HepG2 (cell line): ENCODE measurements at regions not wholly inside any gene's neighbourhood (a gene's known extent, or its start where the extent isn't known, plus 50 kb on each side); places are given as distances from the start of the nearest gene placed in this dataset.

ENCODE experiments used
- ATAC-seq: fragments of 200-7000 bp; cut with Tn5 transposase; 3 replicates; pipeline ENCODE4 v1.9.1; 2020; ENCODE audit warnings: mild to moderate bottlenecking, moderate library complexity
- BruUV-seq: library from RNA; stranded (reverse); fragments of 400-500 nt; replicated peaks from 2 replicates; lab custom pipeline; 2021; lab: Mats Ljungman, UMichigan
- CTCF ChIA-PET: fragments of 300-600 bp; formaldehyde crosslinking; extraction: SDS; loops from one replicate; lab custom pipeline; 2021; ENCODE audit warnings: low total read pairs, inconsistent platforms, low intra/inter-chr PET ratio; lab: Yijun Ruan, JAX
- POLR2A ChIA-PET: fragments of 350-600 bp; sonication (Branson Sonifier 250); formaldehyde crosslinking; loops from one replicate; lab custom pipeline; 2020; ENCODE audit warnings: antibody characterized with exemption, inconsistent platforms; lab: Yijun Ruan, JAX
- DNase-seq: peaks from one replicate; pipeline ENCODE4 v3.0.0-alpha.2; 2015; ENCODE audit warnings: low spot score
- FAIRE-seq: peaks from 3 replicates; lab custom pipeline; 2011; peaks lifted over from hg19 to GRCh38; lab: Jason Lieb, UNC
- H2AFZ ChIP-seq: one replicate; pipeline ENCODE4 v1.6.1; 2011; ENCODE audit warnings: low read length, inconsistent platforms
- H3K27ac ChIP-seq: fragments of 300-600 bp; 3 replicates; pipeline ENCODE4 v1.8.0; 2011; ENCODE audit warnings: mixed run types, mild to moderate bottlenecking, mixed read lengths, low read length, inconsistent platforms; ENCODE audit not compliant: insufficient read depth; ENCODE audit errors: extremely low read length
- H3K27me3 ChIP-seq, 2 experiments: fragments of 200-600 bp in 1 of 2; 2 replicates in 1 of 2; 3 replicates in 1 of 2; pipeline versions ENCODE4 v1.6.0 to v1.8.0; 2011; ENCODE audit warnings: low read length in 2 of 2, mild to moderate bottlenecking in 2 of 2, moderate library complexity in 2 of 2, inconsistent platforms in 1 of 2; ENCODE audit not compliant: insufficient read depth in 2 of 2, control insufficient read depth in 1 of 2
- H3K36me3 ChIP-seq, 2 experiments: fragments of 200-600 bp in 1 of 2; replicated peaks in 1 of 2; 2 replicates in 1 of 2; 3 replicates in 1 of 2; pipeline versions ENCODE4 v1.5.1 to v1.8.0; 2011; ENCODE audit warnings: low read length in 2 of 2, inconsistent platforms in 1 of 2; ENCODE audit not compliant: insufficient read depth in 2 of 2, control insufficient read depth in 1 of 2
- H3K4me1 ChIP-seq: 2 replicates; pipeline ENCODE4 v1.5.1; 2012; ENCODE audit warnings: low read length, inconsistent platforms; ENCODE audit not compliant: insufficient read depth
- H3K4me2 ChIP-seq: 2 replicates; pipeline ENCODE4 v1.6.0; 2011; ENCODE audit warnings: low read depth, low read length, inconsistent platforms
- H3K4me3 ChIP-seq, 3 experiments: fragments of 200-600 bp in 1 of 3; sonication (generic), shearing (Covaris generic) in 1 of 3; replicated peaks in 1 of 3; 2 replicates each; pipeline ENCODE4 v1.5.1; 2011 to 2016; ENCODE audit warnings: low read length in 3 of 3, inconsistent platforms in 2 of 3, low read depth in 2 of 3, mild to moderate bottlenecking in 2 of 3, control low read depth in 1 of 3, mixed read lengths in 1 of 3; ENCODE audit not compliant: insufficient read depth in 1 of 3
- H3K79me2 ChIP-seq: one replicate; pipeline ENCODE4 v1.6.1; 2011; ENCODE audit warnings: low read length, inconsistent platforms; ENCODE audit not compliant: insufficient read depth
- H3K9ac ChIP-seq: 2 replicates; pipeline ENCODE4 v1.6.0; 2011; ENCODE audit warnings: mild to moderate bottlenecking, low read depth, low read length, inconsistent platforms; ENCODE audit not compliant: insufficient read depth
- H3K9me3 ChIP-seq: 2 replicates; pipeline ENCODE4 v1.5.1; 2012; ENCODE audit warnings: mild to moderate bottlenecking, low read length
- H4K20me1 ChIP-seq: 2 replicates; pipeline ENCODE4 v1.6.0; 2011; ENCODE audit warnings: inconsistent platforms, mild to moderate bottlenecking, low read length, moderate library complexity; ENCODE audit not compliant: insufficient read depth
- CEBPG ChIP-seq: IDR thresholded peaks from 2 replicates; pipeline ENCODE4 v1.6.1; 2016
- JUND ChIP-seq: sonication (generic); formaldehyde crosslinking; IDR thresholded peaks from 2 replicates; pipeline ENCODE4 v1.8.0; 2022; ENCODE audit warnings: mild to moderate bottlenecking, missing genetic modification reagents
- NR3C1 ChIP-seq: sonication (generic); formaldehyde crosslinking; IDR thresholded peaks from 2 replicates; pipeline ENCODE4 v1.4.0; 2020; ENCODE audit warnings: missing genetic modification reagents
- RBFOX2 ChIP-seq: fragments of 200-400 bp; formaldehyde crosslinking; IDR thresholded peaks from 2 replicates; pipeline ENCODE4 v1.6.1; 2017; ENCODE audit warnings: low read depth, mild to moderate bottlenecking, low read length
- REPIN1 ChIP-seq: sonication (generic); formaldehyde crosslinking; IDR thresholded peaks from 2 replicates; pipeline ENCODE4 v1.8.0; 2022; ENCODE audit warnings: missing genetic modification reagents, low read depth, mild to moderate bottlenecking, borderline replicate concordance
- SRSF1 ChIP-seq: fragments of 200-400 bp; formaldehyde crosslinking; optimal IDR thresholded peaks from 2 replicates; pipeline ENCODE3; 2017; ENCODE audit warnings: mild to moderate bottlenecking, low read depth, low read length, moderate library complexity
- SYNCRIP ChIP-seq: fragments of 200-400 bp; formaldehyde crosslinking; IDR thresholded peaks from 2 replicates; pipeline ENCODE4 v1.6.1; 2018; ENCODE audit warnings: mild to moderate bottlenecking, low read depth, low read length; ENCODE audit not compliant: insufficient read depth
- TAF15 ChIP-seq: fragments of 200-400 bp; formaldehyde crosslinking; IDR thresholded peaks from one replicate; pipeline ENCODE4 v1.6.1; 2018; ENCODE audit warnings: mild to moderate bottlenecking, low read depth, low read length; ENCODE audit not compliant: poor library complexity, severe bottlenecking
- ZFP36L1 ChIP-seq: sonication (generic); formaldehyde crosslinking; IDR thresholded peaks from 2 replicates; pipeline ENCODE4 v1.8.0; 2022; ENCODE audit warnings: mild to moderate bottlenecking, missing genetic modification reagents, moderate library complexity
- ZNF121 ChIP-seq: sonication (generic); formaldehyde crosslinking; IDR thresholded peaks from 2 replicates; pipeline ENCODE4 v1.5.0; 2020; ENCODE audit warnings: mild to moderate bottlenecking, missing genetic modification reagents
- ZNF20 ChIP-seq: sonication (generic); formaldehyde crosslinking; IDR thresholded peaks from 2 replicates; pipeline ENCODE4 v1.4.0; 2020; ENCODE audit warnings: mild to moderate bottlenecking, moderate library complexity, missing genetic modification reagents
- ZNF251 ChIP-seq: sonication (generic); formaldehyde crosslinking; IDR thresholded peaks from 2 replicates; pipeline ENCODE4 v1.9.0; 2021; ENCODE audit warnings: mild to moderate bottlenecking, missing genetic modification reagents
- ZNF3 ChIP-seq: IDR thresholded peaks from 2 replicates; pipeline ENCODE4 v1.7.0; 2017; ENCODE audit warnings: inconsistent platforms
- ZNF564 ChIP-seq: sonication (generic); formaldehyde crosslinking; IDR thresholded peaks from 2 replicates; pipeline ENCODE4 v1.8.1; 2023; ENCODE audit warnings: mild to moderate bottlenecking, missing genetic modification reagents
- ZNF597 ChIP-seq: sonication (generic); formaldehyde crosslinking; IDR thresholded peaks from 2 replicates; pipeline ENCODE4 v1.5.0; 2020; ENCODE audit warnings: missing genetic modification reagents
- ZNF781 ChIP-seq: sonication (generic); formaldehyde crosslinking; IDR thresholded peaks from 2 replicates; pipeline ENCODE4 v1.5.1; 2020; ENCODE audit warnings: borderline replicate concordance, mild to moderate bottlenecking, missing genetic modification reagents; ENCODE audit errors: not compliant biosample characterization
- ZNF792 ChIP-seq: IDR thresholded peaks from 2 replicates; pipeline ENCODE4 v1.6.1; 2016
- WGBS: methylation state at CpG from one replicate; pipeline ENCODE4 v1.1.6; 2017; ENCODE audit warnings: low lambda C conversion rate; 5-methylcytosine and 5-hydroxymethylcytosine counted together
- in situ Hi-C: cut with HindIII; loops from 2 replicates; pipeline ENCODE4 v1.10.0; 2017; ENCODE audit warnings: low pct_unique_long_range_greater_than_20kb; ENCODE audit not compliant: extremely low pct_ligation_motif_present
- intact Hi-C: fragments of 100-400 bp; cut with micrococcal nuclease; formaldehyde crosslinking; loops from one replicate; pipeline ENCODE4 v1.10.0; 2022; ENCODE audit not compliant: unreplicated experiment

- TF ChIP-seq ZNF781 (CRISPR knock-in tag) = no peak
- no peak for TF ChIP-seq ZNF597 (CRISPR knock-in tag)
- no peak for TF ChIP-seq TAF15
- no peak for TF ChIP-seq ZNF3 (CRISPR knock-in tag)
- no peak for TF ChIP-seq JUND (CRISPR knock-in tag)
- TF ChIP-seq ZFP36L1 (CRISPR knock-in tag) = no peak
- TF ChIP-seq REPIN1 = no peak
- TF ChIP-seq SRSF1 = no peak
- TF ChIP-seq NR3C1 (CRISPR knock-in tag) = no peak
- no peak for TF ChIP-seq ZNF121
- no peak for TF ChIP-seq SYNCRIP
- TF ChIP-seq RBFOX2 = no peak
- no peak for TF ChIP-seq CEBPG (CRISPR knock-in tag)
- TF ChIP-seq ZNF251 (CRISPR knock-in tag) = no peak
- no peak for TF ChIP-seq ZNF564 (CRISPR knock-in tag)
- no peak for TF ChIP-seq ZNF792
- TF ChIP-seq ZNF20 (CRISPR knock-in tag) = no peak
- intact Hi-C loops = no loop called here
- Histone ChIP-seq H4K20me1 (no peaks in the 10 kb centered on the region), H3K27ac (no peak overlapping the region), H3K36me3 (no peaks in the 10 kb centered on the region), H3K4me3 (no peak overlapping the region), H3K9me3 (no peaks in the 10 kb centered on the region), H3K4me2 (no peak overlapping the region), H3K79me2 (no peaks in the 10 kb centered on the region), H3K27me3 (no peaks in the 10 kb centered on the region; a peak in 2 of 5 replicates), H3K4me1 (no peaks in the 10 kb centered on the region), H3K9ac (no peak overlapping the region), H2AFZ (no peak overlapping the region)
- in situ Hi-C loops = no loop called here
- DNase-seq (no peak), FAIRE-seq (no peak), ATAC-seq (no peak)
- BruUV-seq = no TSS peak
- ChIA-PET CTCF (no interaction called here), POLR2A (no interaction called here)
- WGBS = 55% methylated on average over 7 of the region's 7 CpGs
Observed at GRCh38 chr10:111686796-111687195, 496.8 kb downstream of the GPAM start.
